Panc1 (cell line): ENCODE measurements at regions not wholly inside any gene's neighbourhood (a gene's known extent, or its start where the extent isn't known, plus 50 kb on each side); places are given as distances from the start of the nearest gene placed in this dataset.

Experiments used
- ATAC-seq: fragments of 200-7000 bp; cut with Tn5 transposase; 2 replicates; pipeline ENCODE4 v1.9.1; 2020; ENCODE audit warnings: mild to moderate bottlenecking, moderate library complexity
- BruUV-seq: library from RNA; stranded (reverse); fragments of 400-500 nt; replicated peaks from 2 replicates; lab custom pipeline; 2021; lab: Mats Ljungman, UMichigan
- CTCF ChIA-PET: fragments of 300-600 bp; sonication (Branson Sonifier 250); formaldehyde crosslinking; loops from one replicate; lab custom pipeline; 2022; ENCODE audit warnings: antibody characterized with exemption; lab: Charles Lee
- POLR2A ChIA-PET: fragments of 300-600 bp; sonication (Branson Sonifier 250); formaldehyde crosslinking; loops from one replicate; lab custom pipeline; 2022; ENCODE audit warnings: antibody characterized with exemption; lab: Charles Lee
- DNase-seq: peaks from one replicate; pipeline ENCODE4 v3.0.0-alpha.2; 2010; ENCODE audit warnings: low read depth, low spot score
- H3K27ac ChIP-seq: 2 replicates; pipeline ENCODE4 v1.5.1; 2011; ENCODE audit warnings: mild to moderate bottlenecking, low read length, inconsistent platforms
- H3K27me3 ChIP-seq: fragments of 200-500 bp; sonication (Bioruptor generic); 2 replicates; pipeline ENCODE4 v1.6.0; 2014; ENCODE audit warnings: low read length, inconsistent platforms; ENCODE audit not compliant: control insufficient read depth, insufficient read depth
- H3K36me3 ChIP-seq: fragments of 200-500 bp; sonication (Bioruptor generic); 2 replicates; pipeline ENCODE4 v1.5.1; 2014; ENCODE audit warnings: inconsistent platforms, mild to moderate bottlenecking, low read length, moderate library complexity; ENCODE audit not compliant: control insufficient read depth, insufficient read depth
- H3K4me1 ChIP-seq: 2 replicates; pipeline ENCODE4 v1.5.1; 2011; ENCODE audit warnings: inconsistent platforms, mild to moderate bottlenecking, low read length, moderate library complexity; ENCODE audit not compliant: control insufficient read depth, insufficient read depth
- H3K4me3 ChIP-seq, 2 experiments: 2 replicates each; pipeline ENCODE4 v1.5.1; 2011 to 2012; ENCODE audit warnings: low read depth in 2 of 2, low read length in 2 of 2, mild to moderate bottlenecking in 2 of 2, inconsistent platforms in 1 of 2, moderate library complexity in 1 of 2
- H3K9me3 ChIP-seq: fragments of 200-500 bp; sonication (Bioruptor generic); 2 replicates; pipeline ENCODE4 v1.5.1; 2014; ENCODE audit warnings: low read depth, mild to moderate bottlenecking, inconsistent platforms, low read length, moderate library complexity; ENCODE audit not compliant: control insufficient read depth, insufficient read depth
- POLR2AphosphoS5 ChIP-seq: IDR thresholded peaks from 2 replicates; pipeline ENCODE4 v1.6.1; 2012; ENCODE audit warnings: mild to moderate bottlenecking, low read depth, low read length, moderate library complexity
- SIN3A ChIP-seq: IDR thresholded peaks from 2 replicates; pipeline ENCODE4 v1.6.1; 2012; ENCODE audit warnings: low read depth, mild to moderate bottlenecking, low read length, moderate library complexity, borderline replicate concordance; ENCODE audit not compliant: insufficient read depth
- TCF7L2 ChIP-seq: IDR thresholded peaks from 2 replicates; pipeline ENCODE4 v1.6.1; 2011; ENCODE audit warnings: mild to moderate bottlenecking, low read depth, low read length, inconsistent platforms
- in situ Hi-C: cut with HindIII; loops from 2 replicates; pipeline ENCODE4 v1.10.0; 2016; ENCODE audit warnings: low sequenced_read_pairs, low pct_unique_long_range_greater_than_20kb
- intact Hi-C: fragments of 100-400 bp; cut with micrococcal nuclease; formaldehyde crosslinking; loops from one replicate; pipeline ENCODE4 v1.10.0; 2022; ENCODE audit not compliant: unreplicated experiment
- TF ChIP-seq, protein P1 (sequence below), 2 experiments: IDR thresholded peaks; 2 replicates each; pipeline ENCODE4 v1.6.1; 2011 to 2012; ENCODE audit warnings: low read depth in 2 of 2, control low read depth in 1 of 2, low read length in 1 of 2, mild to moderate bottlenecking in 1 of 2, moderate library complexity in 1 of 2; ENCODE audit not compliant: insufficient read depth in 1 of 2
- TF ChIP-seq, protein P2 (sequence below): fragments of 450-650 bp; IDR thresholded peaks from 2 replicates; pipeline ENCODE4 v1.5.1; 2017; ENCODE audit warnings: mild to moderate bottlenecking

DNA sequence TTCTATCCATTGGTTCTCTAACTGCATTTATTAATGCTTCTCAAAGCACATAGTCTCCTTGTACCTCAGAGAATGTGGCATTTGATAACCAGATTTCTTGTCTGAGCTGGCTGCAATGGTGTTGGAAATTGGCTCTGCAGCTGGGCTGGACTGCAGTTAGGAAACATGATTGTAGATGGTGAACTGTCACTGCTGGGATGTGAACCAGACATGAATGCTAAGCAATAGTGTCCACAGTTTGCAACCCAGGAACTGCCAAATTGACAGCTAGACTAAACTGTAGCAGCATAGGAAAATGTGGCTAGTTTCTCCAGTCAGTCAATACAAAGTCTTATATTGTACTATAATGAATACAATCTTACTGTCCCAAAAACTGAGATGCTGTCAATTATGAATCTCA is 656.6 kb upstream of the GOLIM4 start:
- DNase-seq (no peak), ATAC-seq (no peak)
- ChIA-PET POLR2A (no interaction called here), CTCF (no interaction called here)
- TF ChIP-seq SIN3A (no peak), POLR2AphosphoS5 (no peak), TCF7L2 (no peak)
- TF ChIP-seq, protein P1, sequence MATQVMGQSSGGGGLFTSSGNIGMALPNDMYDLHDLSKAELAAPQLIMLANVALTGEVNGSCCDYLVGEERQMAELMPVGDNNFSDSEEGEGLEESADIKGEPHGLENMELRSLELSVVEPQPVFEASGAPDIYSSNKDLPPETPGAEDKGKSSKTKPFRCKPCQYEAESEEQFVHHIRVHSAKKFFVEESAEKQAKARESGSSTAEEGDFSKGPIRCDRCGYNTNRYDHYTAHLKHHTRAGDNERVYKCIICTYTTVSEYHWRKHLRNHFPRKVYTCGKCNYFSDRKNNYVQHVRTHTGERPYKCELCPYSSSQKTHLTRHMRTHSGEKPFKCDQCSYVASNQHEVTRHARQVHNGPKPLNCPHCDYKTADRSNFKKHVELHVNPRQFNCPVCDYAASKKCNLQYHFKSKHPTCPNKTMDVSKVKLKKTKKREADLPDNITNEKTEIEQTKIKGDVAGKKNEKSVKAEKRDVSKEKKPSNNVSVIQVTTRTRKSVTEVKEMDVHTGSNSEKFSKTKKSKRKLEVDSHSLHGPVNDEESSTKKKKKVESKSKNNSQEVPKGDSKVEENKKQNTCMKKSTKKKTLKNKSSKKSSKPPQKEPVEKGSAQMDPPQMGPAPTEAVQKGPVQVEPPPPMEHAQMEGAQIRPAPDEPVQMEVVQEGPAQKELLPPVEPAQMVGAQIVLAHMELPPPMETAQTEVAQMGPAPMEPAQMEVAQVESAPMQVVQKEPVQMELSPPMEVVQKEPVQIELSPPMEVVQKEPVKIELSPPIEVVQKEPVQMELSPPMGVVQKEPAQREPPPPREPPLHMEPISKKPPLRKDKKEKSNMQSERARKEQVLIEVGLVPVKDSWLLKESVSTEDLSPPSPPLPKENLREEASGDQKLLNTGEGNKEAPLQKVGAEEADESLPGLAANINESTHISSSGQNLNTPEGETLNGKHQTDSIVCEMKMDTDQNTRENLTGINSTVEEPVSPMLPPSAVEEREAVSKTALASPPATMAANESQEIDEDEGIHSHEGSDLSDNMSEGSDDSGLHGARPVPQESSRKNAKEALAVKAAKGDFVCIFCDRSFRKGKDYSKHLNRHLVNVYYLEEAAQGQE (IDR thresholded peaks at IDR 0.05; ENCODE audit: insufficient read depth in 1 of 2, low read depth in 2 of 2, low read length in 1 of 2): no peak
- TF ChIP-seq, protein P2, sequence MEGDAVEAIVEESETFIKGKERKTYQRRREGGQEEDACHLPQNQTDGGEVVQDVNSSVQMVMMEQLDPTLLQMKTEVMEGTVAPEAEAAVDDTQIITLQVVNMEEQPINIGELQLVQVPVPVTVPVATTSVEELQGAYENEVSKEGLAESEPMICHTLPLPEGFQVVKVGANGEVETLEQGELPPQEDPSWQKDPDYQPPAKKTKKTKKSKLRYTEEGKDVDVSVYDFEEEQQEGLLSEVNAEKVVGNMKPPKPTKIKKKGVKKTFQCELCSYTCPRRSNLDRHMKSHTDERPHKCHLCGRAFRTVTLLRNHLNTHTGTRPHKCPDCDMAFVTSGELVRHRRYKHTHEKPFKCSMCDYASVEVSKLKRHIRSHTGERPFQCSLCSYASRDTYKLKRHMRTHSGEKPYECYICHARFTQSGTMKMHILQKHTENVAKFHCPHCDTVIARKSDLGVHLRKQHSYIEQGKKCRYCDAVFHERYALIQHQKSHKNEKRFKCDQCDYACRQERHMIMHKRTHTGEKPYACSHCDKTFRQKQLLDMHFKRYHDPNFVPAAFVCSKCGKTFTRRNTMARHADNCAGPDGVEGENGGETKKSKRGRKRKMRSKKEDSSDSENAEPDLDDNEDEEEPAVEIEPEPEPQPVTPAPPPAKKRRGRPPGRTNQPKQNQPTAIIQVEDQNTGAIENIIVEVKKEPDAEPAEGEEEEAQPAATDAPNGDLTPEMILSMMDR: no peak
- Histone ChIP-seq H3K9me3 (no peaks in the 10 kb centered on the region), H3K36me3 (no peaks in the 10 kb centered on the region), H3K4me3 (no peak overlapping the region), H3K4me1 (no peaks in the 10 kb centered on the region), H3K27ac (no peak overlapping the region), H3K27me3 (no peaks in the 10 kb centered on the region)
- no TSS peak for BruUV-seq
- in situ Hi-C loops: no loop called here
- intact Hi-C loops: no loop called here

DNA sequence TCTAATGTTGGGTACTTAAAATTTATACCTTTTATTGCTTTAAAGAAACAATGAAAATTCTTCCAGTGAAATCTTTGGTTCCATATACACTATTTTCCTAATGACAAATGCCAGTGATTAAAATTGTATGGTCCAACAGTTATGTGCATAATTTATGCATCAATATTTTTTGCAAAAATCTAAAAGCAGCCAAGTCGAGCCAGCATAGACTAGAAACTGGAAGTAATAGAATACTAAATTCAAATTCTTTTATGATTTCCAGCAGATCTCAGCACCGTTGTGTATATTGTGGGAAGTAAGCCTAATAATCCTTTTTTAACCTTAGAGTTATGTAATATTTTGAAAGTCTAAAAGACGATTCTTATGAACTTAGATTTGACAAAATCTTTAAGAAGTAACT is 652.0 kb upstream of the GOLIM4 start:
- Histone ChIP-seq H3K27ac (no peak overlapping the region), H3K4me1 (no peaks in the 10 kb centered on the region), H3K36me3 (no peaks in the 10 kb centered on the region), H3K9me3 (no peaks in the 10 kb centered on the region), H3K27me3 (no peaks in the 10 kb centered on the region), H3K4me3 (no peak overlapping the region)
- POLR2A ChIA-PET: no interaction called here
- ATAC-seq (no peak), DNase-seq (no peak)
- BruUV-seq: no TSS peak
- TF ChIP-seq TCF7L2 (no peak), POLR2AphosphoS5 (no peak)
- TF ChIP-seq, protein P2: no peak
- TF ChIP-seq, protein P1 (IDR thresholded peaks at IDR 0.05; ENCODE audit: insufficient read depth in 1 of 2, low read depth in 2 of 2, low read length in 1 of 2): no peak
- in situ Hi-C loops: no loop called here
- CTCF ChIA-PET: no interaction called here
- intact Hi-C loops: no loop called here
